ENCODE measurements at regions not wholly inside any gene's neighbourhood (a gene's known extent, or its start where the extent isn't known, plus 50 kb on each side); places are given as distances from the start of the nearest gene placed in this dataset.

DNA sequence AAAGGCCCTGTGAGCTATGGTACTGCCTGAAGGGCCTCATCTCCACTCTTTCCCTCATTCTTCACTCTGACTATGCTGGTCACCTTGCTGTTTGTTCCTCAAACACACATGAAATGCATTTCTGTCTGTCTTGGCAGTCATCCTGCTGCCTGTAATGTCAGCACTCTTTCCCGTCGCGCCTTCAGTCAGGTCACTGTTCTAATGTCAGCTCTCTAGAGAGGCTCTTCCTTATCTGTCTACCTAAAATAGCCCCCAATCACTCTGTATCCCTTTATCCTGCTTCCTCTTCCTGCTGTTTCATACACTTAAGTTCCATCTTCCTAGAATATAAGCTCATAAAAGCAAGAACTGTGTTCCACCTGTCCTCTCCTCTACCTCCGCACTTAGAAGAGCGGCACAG is 215.5 kb downstream of the ZNF33B start:
- TF ChIP-seq, protein P1, sequence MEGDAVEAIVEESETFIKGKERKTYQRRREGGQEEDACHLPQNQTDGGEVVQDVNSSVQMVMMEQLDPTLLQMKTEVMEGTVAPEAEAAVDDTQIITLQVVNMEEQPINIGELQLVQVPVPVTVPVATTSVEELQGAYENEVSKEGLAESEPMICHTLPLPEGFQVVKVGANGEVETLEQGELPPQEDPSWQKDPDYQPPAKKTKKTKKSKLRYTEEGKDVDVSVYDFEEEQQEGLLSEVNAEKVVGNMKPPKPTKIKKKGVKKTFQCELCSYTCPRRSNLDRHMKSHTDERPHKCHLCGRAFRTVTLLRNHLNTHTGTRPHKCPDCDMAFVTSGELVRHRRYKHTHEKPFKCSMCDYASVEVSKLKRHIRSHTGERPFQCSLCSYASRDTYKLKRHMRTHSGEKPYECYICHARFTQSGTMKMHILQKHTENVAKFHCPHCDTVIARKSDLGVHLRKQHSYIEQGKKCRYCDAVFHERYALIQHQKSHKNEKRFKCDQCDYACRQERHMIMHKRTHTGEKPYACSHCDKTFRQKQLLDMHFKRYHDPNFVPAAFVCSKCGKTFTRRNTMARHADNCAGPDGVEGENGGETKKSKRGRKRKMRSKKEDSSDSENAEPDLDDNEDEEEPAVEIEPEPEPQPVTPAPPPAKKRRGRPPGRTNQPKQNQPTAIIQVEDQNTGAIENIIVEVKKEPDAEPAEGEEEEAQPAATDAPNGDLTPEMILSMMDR (IDR thresholded peaks at IDR 0.05; ENCODE audit: borderline replicate concordance, extremely low read depth, low read length, poor library complexity, severe bottlenecking), result no peak
- TF ChIP-seq EZH2 (IDR thresholded peaks at IDR 0.05; ENCODE audit: borderline replicate concordance, low read depth, low read length, severe bottlenecking), result no peak

Measured in DND-41 (cell line).